HG03159 (cell line): ENCODE measurements at regions not wholly inside any gene's neighbourhood (a gene's known extent, or its start where the extent isn't known, plus 50 kb on each side); places are given as distances from the start of the nearest gene placed in this dataset.

Experiments
- ATAC-seq: cut with Tn5 transposase; IDR thresholded peaks from one replicate; pipeline ENCODE4 v1.9.1; 2021; ENCODE audit warnings: mild to moderate bottlenecking, moderate library complexity; ENCODE audit not compliant: unreplicated experiment

GRCh38 chr9:27990524-27990923, 417.2 kb upstream of the C9orf72 start:
- ATAC-seq, result peak; percentile 71

- no peak for ATAC-seq
Observed at GRCh38 chr9:27991221-27991620, 417.9 kb upstream of the C9orf72 start.

- ATAC-seq, result no peak
Observed at GRCh38 chr9:28001096-28001495, 427.8 kb upstream of the C9orf72 start.

GRCh38 chr9:28004900-28005299, 431.6 kb upstream of the C9orf72 start:
- no peak for ATAC-seq

GRCh38 chr9:28005779-28006178, 432.5 kb upstream of the C9orf72 start:
- no peak for ATAC-seq

- no peak for ATAC-seq
Observed at GRCh38 chr9:28007097-28007817, 434.0 kb upstream of the C9orf72 start.

- ATAC-seq, result no peak
Observed at GRCh38 chr9:28014212-28014611, 440.9 kb upstream of the C9orf72 start.

- no peak for ATAC-seq
Observed at GRCh38 chr9:28024676-28025075, 451.4 kb upstream of the C9orf72 start.

- no peak for ATAC-seq
Observed at GRCh38 chr9:28025186-28025585, 451.9 kb upstream of the C9orf72 start.

- no peak for ATAC-seq
Observed at GRCh38 chr9:28031521-28032267, 458.4 kb upstream of the C9orf72 start.

GRCh38 chr9:28032268-28032590, 458.9 kb upstream of the C9orf72 start:
- no peak for ATAC-seq

GRCh38 chr9:28034242-28034641, 461.0 kb upstream of the C9orf72 start:
- no peak for ATAC-seq

- ATAC-seq, result no peak
Observed at GRCh38 chr9:28037968-28038367, 464.7 kb upstream of the C9orf72 start.

- no peak for ATAC-seq
Observed at GRCh38 chr9:28045051-28045450, 471.8 kb upstream of the C9orf72 start.

GRCh38 chr9:28050046-28050445, 476.8 kb upstream of the C9orf72 start:
- no peak for ATAC-seq

- ATAC-seq, result no peak
Observed at GRCh38 chr9:28050941-28051340, 477.7 kb upstream of the C9orf72 start.

- no peak for ATAC-seq
Observed at GRCh38 chr9:28051559-28052503, 478.6 kb upstream of the C9orf72 start.

- ATAC-seq, result no peak
Observed at GRCh38 chr9:28053096-28053777, 480.0 kb upstream of the C9orf72 start.

GRCh38 chr9:28056006-28056405, 482.7 kb upstream of the C9orf72 start:
- no peak for ATAC-seq

GRCh38 chr9:28056466-28056865, 483.2 kb upstream of the C9orf72 start:
- no peak for ATAC-seq

- no peak for ATAC-seq
Observed at GRCh38 chr9:28059192-28059591, 485.9 kb upstream of the C9orf72 start.
